NCI-H1105 (cell line): ENCODE measurements at regions not wholly inside any gene's neighbourhood (a gene's known extent, or its start where the extent isn't known, plus 50 kb on each side); places are given as distances from the start of the nearest gene placed in this dataset.

Source experiments
- DNase-seq: peaks from one replicate; lab custom pipeline; 2025; lab: John Stamatoyannopoulos, UW

DNA sequence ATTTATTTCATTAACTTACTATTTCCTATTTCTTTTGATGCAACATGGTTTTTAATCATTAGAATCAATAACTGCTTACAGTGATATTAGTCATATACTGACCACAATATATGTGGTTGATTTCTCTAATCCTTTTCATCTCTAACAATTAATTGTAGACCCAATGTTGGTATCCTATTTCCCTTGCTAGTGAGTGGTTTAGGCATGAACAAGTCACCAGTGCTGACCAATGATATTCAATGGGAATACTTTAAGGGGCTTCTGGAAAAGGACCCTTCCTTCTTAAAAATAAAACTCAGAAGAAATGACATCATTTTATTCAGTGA lies 672.4 kb upstream of the GRAMD2B start:
- DNase-seq = no peak

DNA sequence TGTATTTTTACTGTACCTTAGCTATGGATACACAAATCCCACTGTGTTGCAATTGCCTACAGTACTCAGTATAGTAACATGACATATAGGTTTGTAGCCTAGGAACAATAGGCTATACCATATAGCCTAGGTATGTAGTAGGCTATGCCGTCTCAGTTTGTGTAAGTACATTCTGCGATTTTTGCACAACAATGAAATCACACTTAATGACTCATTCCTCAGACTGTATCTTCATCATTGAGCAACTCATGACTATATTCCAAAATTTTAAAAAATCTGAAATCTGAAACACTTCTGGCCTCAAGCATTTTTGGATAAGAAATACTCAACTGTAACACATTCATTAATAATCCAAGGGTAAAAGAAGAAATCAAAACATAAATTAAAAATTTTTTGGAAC lies 666.8 kb upstream of the GRAMD2B start:
- no peak for DNase-seq

DNA sequence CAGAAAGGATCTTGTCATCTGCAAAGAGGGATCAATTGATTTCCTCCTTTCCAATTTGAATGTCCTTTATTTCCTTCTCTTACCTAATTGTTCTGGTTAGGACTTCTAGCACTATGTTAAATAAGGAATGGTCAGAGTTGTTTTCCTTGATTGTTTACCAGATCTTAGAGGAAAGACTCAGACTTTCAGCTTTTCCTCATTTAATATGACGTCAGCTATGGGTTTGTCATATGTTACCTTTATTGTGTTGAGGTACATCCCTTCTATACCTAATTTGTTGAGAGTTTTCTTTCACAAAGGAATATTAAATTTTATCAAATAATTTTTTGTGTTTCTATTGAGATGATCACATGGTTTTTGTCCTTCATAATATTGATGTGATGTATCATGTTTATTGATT lies 656.5 kb upstream of the GRAMD2B start:
- DNase-seq = no peak

DNA sequence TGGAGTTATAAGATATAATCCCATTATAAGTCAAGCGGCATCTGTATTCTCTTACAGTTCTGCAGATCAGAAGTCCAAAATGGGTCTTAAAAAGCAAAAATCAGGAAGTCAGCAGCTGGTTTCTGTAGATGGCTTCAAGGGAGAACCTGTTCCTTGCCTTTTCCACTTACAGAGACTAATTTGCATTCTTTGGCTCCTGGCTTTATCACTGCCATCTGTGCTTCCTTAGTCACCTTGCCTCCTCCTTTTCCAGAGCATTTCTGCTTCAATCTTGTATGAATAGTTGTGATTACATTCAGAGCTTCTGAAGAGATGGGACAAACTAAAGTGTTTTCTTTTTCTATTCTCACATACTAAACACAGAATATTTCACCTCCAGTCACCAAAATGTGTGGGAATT lies 647.3 kb upstream of the GRAMD2B start:
- no peak for DNase-seq

DNA sequence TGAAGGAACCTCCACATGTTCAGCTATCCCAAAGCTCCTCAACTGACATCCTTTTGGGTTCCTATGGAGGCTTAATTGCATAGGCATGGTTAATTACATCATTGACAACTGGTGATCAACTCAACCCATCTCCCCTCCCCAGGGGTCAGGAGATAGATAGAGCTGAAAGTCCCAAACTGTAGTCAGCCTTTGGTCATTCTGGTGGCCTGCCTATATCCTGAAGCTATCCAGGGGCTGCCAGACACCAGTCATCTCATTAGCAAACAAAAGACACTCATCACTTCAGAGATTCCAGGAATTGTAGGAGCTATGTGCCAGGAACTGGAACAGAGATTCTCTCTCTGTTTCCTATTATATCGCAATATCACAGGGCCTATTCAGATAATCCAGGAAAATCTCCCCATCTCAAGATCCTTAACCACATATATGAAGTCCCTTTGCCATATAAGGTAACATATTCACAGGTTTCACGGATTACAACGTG lies 646.5 kb upstream of the GRAMD2B start:
- DNase-seq = no peak

DNA sequence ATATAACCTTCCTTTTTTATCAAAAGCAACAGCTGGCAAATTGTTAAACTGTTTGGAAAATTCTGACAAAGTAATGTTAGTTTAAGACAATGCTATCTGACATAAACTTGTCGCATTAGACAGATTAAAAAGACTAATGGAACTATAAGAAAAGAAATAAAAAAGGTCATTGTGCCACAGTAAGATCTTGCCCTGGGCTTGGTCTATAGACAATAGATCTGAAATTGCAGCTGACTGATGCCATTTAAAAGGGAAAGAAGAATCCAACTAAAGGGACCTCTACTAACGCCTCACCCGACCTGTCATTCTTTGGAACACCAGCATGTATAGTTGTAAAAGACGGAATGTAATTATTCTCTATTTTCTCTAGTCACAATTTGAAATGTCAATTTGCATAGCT lies 644.4 kb upstream of the GRAMD2B start:
- DNase-seq = no peak

DNA sequence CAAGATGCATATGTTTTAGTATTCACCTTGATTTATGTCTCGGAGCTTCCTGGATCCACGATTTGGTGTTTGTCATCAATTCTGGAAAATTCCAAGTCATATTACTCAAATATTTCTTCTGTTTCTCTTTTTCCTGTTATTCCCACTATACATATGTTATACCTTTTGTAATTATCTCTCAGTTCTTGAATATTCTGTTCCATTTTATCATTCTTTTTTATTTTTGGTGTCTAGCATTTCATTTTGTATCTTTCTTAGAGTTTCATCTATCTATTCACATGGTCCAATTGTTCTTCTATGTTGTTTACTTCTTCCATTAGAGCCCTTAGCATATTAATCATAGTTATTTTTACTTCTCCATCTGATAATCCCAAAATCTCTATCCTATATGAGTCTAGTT lies 637.8 kb upstream of the GRAMD2B start:
- no peak for DNase-seq

DNA sequence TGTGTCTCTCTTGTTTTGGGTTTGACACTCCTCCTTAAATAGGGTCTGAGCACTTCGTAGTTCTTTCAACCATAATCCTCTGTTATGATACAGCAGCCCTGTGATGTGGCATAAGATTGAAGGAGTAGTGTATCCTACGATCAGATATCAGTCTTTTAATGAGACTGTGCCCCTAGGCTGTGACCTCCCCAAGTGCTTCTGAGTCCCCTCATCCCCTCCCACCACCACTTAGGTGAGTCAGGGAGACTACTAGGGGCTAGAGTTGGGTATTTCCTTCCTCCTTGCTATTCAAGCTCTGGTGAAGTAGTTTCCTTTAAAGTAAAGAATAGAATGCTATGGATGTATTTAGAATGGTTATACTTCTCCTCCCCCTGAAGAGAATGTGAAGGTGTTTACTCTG lies 637.2 kb upstream of the GRAMD2B start:
- no peak for DNase-seq

DNA sequence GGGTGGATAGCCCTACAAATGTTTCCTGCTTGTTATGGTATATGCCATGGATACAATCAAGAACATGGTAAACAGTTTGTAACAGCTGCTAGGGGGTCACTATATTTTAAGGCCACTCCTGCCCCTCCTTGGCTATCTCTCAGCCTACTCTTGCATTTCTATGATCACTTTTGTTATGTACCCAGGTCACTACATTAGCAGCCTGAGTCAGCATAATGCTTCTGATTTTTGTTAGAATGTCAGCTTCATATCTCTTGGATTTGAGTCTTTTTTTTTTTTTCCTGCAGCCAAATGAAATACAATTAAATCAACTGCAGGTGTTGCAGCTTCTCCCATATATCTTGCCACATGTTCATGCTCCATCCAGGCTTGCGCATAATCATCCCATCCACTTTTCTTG lies 629.7 kb upstream of the GRAMD2B start:
- no peak for DNase-seq

DNA sequence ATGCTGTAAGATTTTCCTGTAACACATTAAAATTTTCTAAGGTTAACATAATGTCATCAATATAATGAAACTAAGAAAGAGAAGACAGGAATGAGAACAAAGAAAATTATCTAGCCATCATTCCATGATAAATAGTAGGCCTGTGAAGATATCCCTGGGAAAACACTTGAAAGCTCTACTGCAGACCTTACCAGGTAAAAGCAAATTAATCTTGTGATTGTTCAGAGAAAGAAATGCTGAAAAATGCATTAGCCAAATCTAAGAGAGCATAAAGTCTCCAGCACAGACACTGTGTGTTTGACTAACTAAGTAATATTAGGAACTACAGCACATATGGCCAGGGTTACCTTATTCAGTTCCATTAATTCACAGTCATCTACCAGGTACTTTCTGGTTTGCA lies 628.3 kb upstream of the GRAMD2B start:
- no peak for DNase-seq

DNA sequence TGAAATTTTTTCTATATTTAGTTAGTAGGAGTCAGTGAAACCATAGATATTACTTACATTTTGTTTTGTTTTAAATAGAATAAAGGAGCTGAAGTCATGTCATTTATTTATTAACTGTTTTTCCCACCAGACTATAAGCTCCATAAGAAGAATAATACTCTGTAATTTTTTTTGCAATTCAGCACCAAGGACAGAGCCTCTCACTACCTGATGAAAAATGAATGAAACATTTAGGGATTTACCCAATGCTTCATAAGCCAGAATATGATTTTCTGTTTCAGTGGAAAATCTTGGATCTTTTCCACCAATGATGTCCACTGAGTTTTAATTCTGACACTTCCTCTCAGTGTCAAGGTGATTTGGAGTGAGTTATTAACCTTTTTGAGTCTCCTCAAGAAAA lies 624.9 kb upstream of the GRAMD2B start:
- DNase-seq = no peak

DNA sequence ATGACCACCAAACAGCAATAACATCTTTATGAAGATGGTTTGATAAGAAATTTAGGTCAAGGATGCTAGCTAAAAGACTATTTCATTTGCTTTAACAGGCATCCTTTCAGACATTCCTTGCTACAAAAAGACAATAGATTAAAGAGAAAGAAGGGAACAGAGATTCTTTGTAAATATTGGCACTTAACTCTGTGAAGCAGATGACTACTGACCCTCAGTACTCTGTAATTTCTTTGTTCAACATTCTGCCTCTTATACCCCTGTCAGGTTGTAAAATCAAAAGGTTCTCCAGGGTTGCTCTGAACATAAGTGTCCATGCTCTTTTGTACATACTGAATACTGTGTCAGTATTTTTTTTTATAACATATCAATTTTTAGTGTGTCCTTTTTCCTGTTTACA lies 610.6 kb upstream of the GRAMD2B start:
- no peak for DNase-seq

DNA sequence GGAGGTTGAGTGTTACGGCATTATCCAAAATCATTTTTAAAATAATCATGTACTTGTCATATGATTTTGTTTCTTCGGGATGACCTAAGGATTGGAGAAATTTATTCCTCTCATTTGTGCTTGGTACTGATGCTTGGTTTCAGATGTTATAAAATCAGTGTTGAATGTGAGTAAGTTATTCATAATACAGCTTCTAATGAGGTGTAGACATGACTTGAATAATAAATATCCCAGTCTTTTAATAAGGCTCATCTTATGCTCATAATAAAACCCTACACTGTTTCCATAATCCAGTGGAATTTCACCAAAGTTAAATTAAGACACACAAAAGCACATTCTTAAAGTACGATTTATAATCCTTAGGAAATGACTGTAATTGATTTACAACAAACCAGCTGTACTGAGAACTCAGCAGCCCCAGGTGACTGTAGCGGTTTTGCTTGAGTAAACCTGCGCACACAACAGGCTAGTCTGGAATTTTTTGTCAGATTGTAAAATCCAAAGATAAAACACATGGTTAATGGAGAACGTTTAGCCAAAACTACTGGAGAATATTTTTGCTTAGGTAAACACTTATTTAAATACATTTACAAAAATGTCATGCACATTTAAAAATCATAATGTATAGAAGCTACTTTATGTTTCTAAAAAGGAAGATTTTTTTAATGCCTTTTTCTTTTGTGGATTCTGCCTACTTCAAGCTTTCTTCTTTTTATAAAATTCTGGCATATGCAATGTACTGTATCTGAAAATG lies 609.8 kb upstream of the GRAMD2B start:
- DNase-seq = no peak

DNA sequence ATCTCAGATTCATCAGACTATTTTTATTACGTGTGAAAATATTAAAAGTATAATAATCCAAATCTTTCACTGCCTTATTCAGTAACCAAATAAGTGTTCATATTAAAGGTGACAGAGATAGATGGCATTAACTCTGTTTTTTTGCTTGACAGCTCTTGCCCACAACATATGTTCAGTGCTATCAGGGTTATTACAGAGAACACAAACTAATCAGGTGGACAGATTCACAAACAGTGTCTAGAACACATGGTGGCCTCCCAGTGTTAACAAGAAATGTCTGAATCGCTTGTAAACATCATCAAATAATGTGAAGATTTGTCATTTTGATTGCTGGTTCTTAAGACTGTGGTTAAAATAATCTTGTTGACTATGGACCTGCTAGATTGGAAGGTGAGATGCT lies 609.1 kb upstream of the GRAMD2B start:
- DNase-seq = no peak

DNA sequence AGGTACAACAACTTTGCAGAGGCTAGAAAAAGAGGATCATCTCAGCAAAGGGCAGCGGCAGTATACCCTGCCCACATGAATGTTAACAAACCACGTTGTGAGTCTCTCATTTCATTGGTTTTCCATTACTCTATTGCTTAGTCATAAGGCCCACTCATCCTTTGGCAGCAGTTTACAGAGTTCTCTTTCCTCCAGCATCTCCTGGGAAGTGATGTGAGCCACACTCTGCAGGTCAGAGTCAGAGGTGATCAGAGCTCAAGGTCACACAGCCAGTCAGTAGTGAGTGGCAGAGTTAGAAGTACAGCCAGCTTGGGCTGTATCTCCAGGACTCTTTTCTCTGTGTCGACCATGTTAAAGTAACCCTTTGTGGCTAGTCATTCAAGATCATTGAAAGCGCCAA lies 599.6 kb upstream of the GRAMD2B start:
- no peak for DNase-seq

DNA sequence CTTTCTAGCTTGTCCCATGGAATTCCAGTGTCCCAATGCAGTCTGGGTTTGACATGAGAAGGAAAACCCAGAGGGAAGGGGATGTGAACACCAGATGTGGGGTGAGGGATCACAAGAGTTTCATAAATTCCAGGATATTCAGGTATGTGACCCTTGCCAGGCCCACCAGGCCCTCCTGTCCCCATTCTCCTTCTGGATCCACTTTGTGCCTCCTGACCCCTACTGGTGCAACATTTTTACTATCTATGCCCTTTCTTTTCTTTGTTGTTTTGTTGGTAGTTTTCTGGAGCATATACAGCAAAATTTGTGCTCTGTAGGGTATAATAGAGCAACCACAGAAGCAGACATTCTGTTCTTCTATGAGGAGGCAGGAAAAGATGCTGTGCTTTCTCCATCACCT lies 597.0 kb upstream of the GRAMD2B start:
- no peak for DNase-seq

DNA sequence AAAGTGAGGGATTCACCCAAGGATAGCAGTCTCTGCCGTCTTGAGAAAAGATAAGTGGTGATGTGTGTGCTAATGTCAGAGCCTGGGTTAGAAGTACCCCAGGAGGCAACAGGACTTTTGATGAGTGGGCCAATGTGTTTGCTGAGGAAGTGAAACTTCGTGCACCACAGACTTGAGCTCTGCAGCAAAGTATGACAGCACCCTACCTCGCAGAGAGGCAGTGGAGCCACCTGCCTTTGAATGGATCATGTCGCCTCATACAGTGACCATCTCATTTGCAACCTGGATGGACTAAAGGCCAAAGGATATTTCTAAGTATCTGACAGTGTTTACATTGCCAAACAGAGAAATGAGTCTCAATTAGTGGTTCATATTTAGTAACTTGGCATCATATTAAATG lies 593.9 kb upstream of the GRAMD2B start:
- DNase-seq = no peak

DNA sequence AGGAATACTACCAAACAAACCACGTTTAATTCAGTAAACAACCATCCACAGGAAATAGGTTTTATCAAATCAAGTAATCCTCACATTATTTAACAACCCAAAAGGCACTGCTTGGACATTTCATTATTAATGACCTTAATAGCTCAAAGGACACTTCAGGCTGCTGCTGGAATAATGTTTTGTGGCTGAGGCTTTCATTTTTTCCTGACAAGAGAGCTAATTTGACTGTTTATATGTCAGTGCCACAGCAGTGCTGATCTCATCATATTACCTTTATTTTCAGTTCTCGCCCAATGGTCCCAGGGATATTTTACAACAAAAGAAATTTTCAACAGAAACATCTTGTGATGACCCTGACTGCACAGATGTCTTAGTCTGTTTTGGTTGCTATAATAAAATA lies 589.8 kb upstream of the GRAMD2B start:
- no peak for DNase-seq

DNA sequence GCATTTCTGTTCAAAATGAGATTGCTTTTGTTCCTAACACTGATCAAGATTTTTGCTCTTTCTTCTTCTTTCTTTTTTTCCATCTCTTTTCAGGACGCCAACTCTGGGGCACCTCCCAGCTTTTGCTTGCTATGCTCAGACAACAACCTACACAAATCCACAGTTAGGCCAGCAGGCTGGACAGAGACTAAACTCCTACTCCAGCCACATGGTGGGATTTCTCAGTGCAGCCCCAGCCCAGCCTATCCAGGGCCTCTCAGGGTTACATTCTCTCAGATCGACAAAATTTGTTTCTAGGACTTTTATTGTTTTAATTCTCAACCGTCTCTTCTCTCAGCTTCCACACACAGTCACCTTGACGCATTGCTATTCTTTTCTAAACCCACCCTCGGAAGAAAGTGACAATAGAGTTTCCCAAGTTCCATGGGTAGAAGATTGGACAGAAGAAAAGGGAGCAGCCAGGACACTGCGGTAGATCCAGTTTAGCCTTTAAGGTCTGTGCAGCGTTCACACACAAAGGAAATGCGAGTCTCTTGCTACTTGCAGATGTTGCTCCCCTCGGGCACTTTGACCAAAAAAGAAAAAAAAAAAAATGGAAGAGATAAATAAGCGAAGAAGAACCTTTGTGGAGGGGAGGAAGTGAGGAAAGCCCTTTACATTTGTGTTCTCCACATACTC lies 588.6 kb upstream of the GRAMD2B start:
- DNase-seq = no peak

DNA sequence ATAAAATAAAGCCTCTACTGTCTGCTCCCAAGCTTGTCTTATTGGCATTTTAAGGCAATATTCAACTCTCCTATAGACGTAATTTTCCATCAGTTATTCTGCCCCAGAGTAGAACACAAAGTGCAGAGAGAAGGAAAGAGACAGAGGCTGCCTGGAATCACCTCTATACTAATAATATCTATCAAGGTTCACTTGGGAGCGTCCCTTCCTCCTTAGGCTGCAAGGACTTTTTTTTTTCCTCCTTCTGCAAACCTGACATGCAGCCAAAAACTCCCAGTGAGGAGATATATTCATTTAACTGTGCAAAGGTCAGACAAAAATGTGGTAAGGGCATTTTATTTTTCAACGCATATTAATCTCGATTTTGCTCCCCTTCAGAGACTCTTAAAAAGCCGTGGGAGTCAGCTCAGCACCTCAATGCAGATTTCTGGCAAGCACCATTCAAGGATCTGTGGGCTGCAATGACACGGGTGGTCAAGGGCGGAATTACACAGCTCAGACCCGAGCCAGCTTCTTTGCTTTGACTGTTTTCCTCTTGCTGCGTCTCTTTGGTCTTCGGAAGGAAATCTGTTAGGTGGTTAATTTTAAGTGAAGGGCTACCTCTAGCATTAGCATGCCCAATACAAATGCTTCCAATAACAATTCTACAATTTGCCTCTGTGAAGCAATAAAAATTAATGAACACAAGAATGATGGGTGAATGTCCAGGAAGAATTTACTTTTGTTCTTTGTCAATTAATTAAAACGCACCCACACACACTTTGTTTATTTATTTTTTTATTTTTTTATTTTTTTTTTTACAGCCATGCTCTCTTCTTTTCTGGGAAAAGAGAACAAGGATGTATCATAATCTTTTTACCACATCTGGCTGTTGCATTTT lies 587.7 kb upstream of the GRAMD2B start:
- DNase-seq = peak; percentile 0

DNA sequence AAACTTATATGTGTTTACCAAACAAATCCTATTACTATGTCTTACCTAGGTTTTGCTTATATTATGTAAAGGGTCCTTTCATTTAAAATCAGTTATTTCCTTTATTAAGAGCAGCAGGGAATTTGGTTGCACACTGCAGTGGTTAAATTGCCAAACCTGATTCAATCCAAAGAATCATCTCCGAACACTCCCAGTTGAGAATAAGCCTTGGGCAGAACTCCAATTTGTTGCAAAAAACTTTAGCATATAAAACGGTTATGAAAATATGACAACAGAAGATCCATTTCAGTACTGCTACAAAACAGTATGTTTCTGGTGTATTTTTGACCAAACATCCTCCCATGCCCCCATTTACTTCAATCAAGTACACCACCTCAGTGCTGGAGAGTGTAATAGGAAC lies 587.0 kb upstream of the GRAMD2B start:
- DNase-seq = no peak

DNA sequence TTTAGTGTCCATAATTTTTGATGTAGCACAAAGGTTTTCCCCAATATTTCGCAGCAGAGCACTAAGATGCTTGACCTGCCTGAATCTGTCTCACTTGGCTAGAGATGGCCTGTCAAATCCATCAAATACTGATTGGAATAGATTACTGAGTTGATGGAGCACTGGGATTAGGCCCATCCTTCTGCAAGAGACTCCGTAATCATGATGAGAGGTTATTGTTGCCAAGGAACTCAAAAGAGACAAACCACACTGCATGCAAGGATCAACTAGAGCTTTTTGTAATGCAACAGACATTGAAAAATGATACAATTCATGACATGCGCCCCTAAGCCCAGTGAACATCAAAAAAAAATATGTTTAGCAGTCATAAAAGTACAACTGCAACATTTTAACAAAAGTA lies 585.3 kb upstream of the GRAMD2B start:
- DNase-seq = no peak

DNA sequence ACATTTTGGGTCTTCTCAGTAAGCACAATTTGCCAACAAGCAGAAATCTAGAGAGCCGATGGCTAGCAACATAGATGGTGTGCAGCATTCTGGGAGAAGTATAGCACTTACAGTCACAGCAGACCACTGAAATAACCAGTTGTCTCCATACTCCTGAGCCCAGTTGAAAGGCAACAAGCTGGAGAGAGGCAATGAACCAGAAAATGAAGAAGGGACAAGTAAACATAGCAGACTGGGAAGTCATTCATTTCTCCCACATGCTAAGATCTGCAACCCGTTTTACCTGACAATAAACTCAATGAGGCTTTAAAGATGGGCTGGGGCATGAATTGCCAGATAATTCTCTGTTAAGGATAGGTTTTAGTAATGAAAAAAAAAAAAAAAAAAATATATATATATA lies 575.6 kb upstream of the GRAMD2B start:
- DNase-seq = no peak
